Nephron progenitor cell (in vitro differentiated cells): ENCODE measurements at regions not wholly inside any gene's neighbourhood (a gene's known extent, or its start where the extent isn't known, plus 50 kb on each side); places are given as distances from the start of the nearest gene placed in this dataset.

Source experiments
- DNase-seq: peaks from one replicate; pipeline ENCODE4 v3.0.0; 2021
- H3K27ac Mint-ChIP-seq: 2 replicates; pipeline ENCODE4 v1.8.0; 2021; ENCODE audit warnings: mild to moderate bottlenecking, moderate library complexity, mixed read lengths
- H3K27me3 Mint-ChIP-seq: 2 replicates; pipeline ENCODE4 v1.8.0; 2021; ENCODE audit warnings: mild to moderate bottlenecking, low read depth, mixed read lengths; ENCODE audit not compliant: poor library complexity
- H3K36me3 Mint-ChIP-seq: 2 replicates; pipeline ENCODE4 v1.8.0; 2021; ENCODE audit warnings: low read depth, mixed read lengths
- H3K4me1 Mint-ChIP-seq: 2 replicates; pipeline ENCODE4 v1.8.0; 2021; ENCODE audit warnings: mixed read lengths
- H3K4me3 Mint-ChIP-seq: 2 replicates; pipeline ENCODE4 v1.8.0; 2021; ENCODE audit warnings: mild to moderate bottlenecking, moderate library complexity, mixed read lengths
- H3K9me3 Mint-ChIP-seq: 2 replicates; pipeline ENCODE4 v1.8.0; 2021; ENCODE audit warnings: mild to moderate bottlenecking, moderate library complexity, mixed read lengths
- CTCF ChIP-seq: fragments of 200-600 bp; sonication (generic); IDR thresholded peaks from 2 replicates; pipeline ENCODE4 v1.5.0; 2021; ENCODE audit warnings: antibody characterized with exemption

GRCh38 chr1:191904991-191905390 is 253.3 kb upstream of the RGS18 start:
- TF ChIP-seq CTCF = no peak
- no peaks in the 10 kb centered on the region for H3K36me3 Mint-ChIP-seq
- no peak overlapping the region for H3K4me3 Mint-ChIP-seq
- H3K27me3 Mint-ChIP-seq = no peaks in the 10 kb centered on the region
- peaks cover 15% of the 10 kb centered on the region for H3K9me3 Mint-ChIP-seq
- H3K4me1 Mint-ChIP-seq = no peaks in the 10 kb centered on the region
- no peak overlapping the region for H3K27ac Mint-ChIP-seq
- DNase-seq = no peak

- peaks cover 15% of the 10 kb centered on the region for H3K9me3 Mint-ChIP-seq
- no peaks in the 10 kb centered on the region for H3K4me1 Mint-ChIP-seq
- H3K27me3 Mint-ChIP-seq = no peaks in the 10 kb centered on the region
- H3K27ac Mint-ChIP-seq = no peak overlapping the region
- no peak for DNase-seq
- H3K4me3 Mint-ChIP-seq = no peak overlapping the region
- no peak for TF ChIP-seq CTCF
- no peaks in the 10 kb centered on the region for H3K36me3 Mint-ChIP-seq
Measured at GRCh38 chr1:191905781-191906180, 252.5 kb upstream of the RGS18 start.

GRCh38 chr1:191907121-191907520 is 251.1 kb upstream of the RGS18 start:
- no peaks in the 10 kb centered on the region for H3K4me1 Mint-ChIP-seq
- H3K4me3 Mint-ChIP-seq = no peak overlapping the region
- no peaks in the 10 kb centered on the region for H3K27me3 Mint-ChIP-seq
- DNase-seq = no peak
- H3K36me3 Mint-ChIP-seq = no peaks in the 10 kb centered on the region
- no peak for TF ChIP-seq CTCF
- H3K27ac Mint-ChIP-seq = no peak overlapping the region
- peaks cover 15% of the 10 kb centered on the region for H3K9me3 Mint-ChIP-seq

GRCh38 chr1:191910245-191910644 is 248.0 kb upstream of the RGS18 start:
- Mint-ChIP-seq H3K27ac (no peak overlapping the region), H3K4me1 (no peaks in the 10 kb centered on the region), H3K27me3 (no peaks in the 10 kb centered on the region), H3K9me3 (peaks cover 15% of the 10 kb centered on the region), H3K4me3 (no peak overlapping the region), H3K36me3 (no peaks in the 10 kb centered on the region)
- no peak for TF ChIP-seq CTCF
- no peak for DNase-seq

- H3K27ac Mint-ChIP-seq = no peak overlapping the region
- H3K4me1 Mint-ChIP-seq = no peaks in the 10 kb centered on the region
Measured at GRCh38 chr1:191912517-191912916, 245.7 kb upstream of the RGS18 start.

More at GRCh38 chr1:191912517-191912916, 245.7 kb upstream of the RGS18 start:
- Mint-ChIP-seq H3K4me3 (no peak overlapping the region), H3K36me3 (no peaks in the 10 kb centered on the region), H3K9me3 (peaks cover 15% of the 10 kb centered on the region), H3K27me3 (no peaks in the 10 kb centered on the region)
- no peak for DNase-seq
- no peak for TF ChIP-seq CTCF
